ENCODE measurements at regions not wholly inside any gene's neighbourhood (a gene's known extent, or its start where the extent isn't known, plus 50 kb on each side); places are given as distances from the start of the nearest gene placed in this dataset.

- no peak for DNase-seq (ENCODE audit: low spot score)
- no peaks in the 10 kb centered on the region for H3K4me1 Mint-ChIP-seq
- no peak for ATAC-seq
- peaks cover 65% of the 10 kb centered on the region for H3K9me3 Mint-ChIP-seq
- no peak overlapping the region for H3K27ac Mint-ChIP-seq
- ChIA-PET POLR2A (no interaction called here), CTCF (no interaction called here)
- peaks cover 5% of the 10 kb centered on the region; the same call in 1 of the 2 replicates for H3K27me3 Mint-ChIP-seq (ENCODE audit: low read depth)
- H3K36me3 Mint-ChIP-seq: peaks cover 54% of the 10 kb centered on the region
- H3K4me3 Mint-ChIP-seq: no peak overlapping the region
- TF ChIP-seq ZNF396 (CRISPR knock-in tag; IDR thresholded peaks at IDR 0.05; ENCODE audit: borderline replicate concordance) (no peak), ESRRA (CRISPR knock-in tag; IDR thresholded peaks at IDR 0.05; ENCODE audit: borderline replicate concordance) (no peak), RELA (CRISPR knock-in tag; IDR thresholded peaks at IDR 0.05; ENCODE audit: borderline replicate concordance) (no peak), HMGXB4 (CRISPR knock-in tag; IDR thresholded peaks at IDR 0.05) (no peak), ZMAT4 (CRISPR knock-in tag; IDR thresholded peaks at IDR 0.05) (no peak), NR1H2 (CRISPR knock-in tag; IDR thresholded peaks at IDR 0.05) (no peak), ATF1 (CRISPR knock-in tag; IDR thresholded peaks at IDR 0.05) (no peak), KAT7 (CRISPR knock-in tag; IDR thresholded peaks at IDR 0.05; ENCODE audit: borderline replicate concordance) (no peak), ZNF423 (CRISPR knock-in tag; IDR thresholded peaks at IDR 0.05) (no peak), ZNF232 (CRISPR knock-in tag; IDR thresholded peaks at IDR 0.05) (no peak), ELF4 (CRISPR knock-in tag; IDR thresholded peaks at IDR 0.05; ENCODE audit: low read depth) (no peak), ERG (CRISPR knock-in tag; IDR thresholded peaks at IDR 0.05) (no peak), SP1 (CRISPR knock-in tag; conservative IDR thresholded peaks at IDR 0.05) (no peak), MLX (CRISPR knock-in tag; IDR thresholded peaks at IDR 0.05) (no peak), TP53 (CRISPR knock-in tag; IDR thresholded peaks at IDR 0.05) (no peak)
These were observed 879.0 kb downstream of the CBLN2 start for GRCh38 chr18:71665131-71665530.

GRCh38 chr18:71643822-71644221 lies 900.3 kb downstream of the CBLN2 start:
- Mint-ChIP-seq H3K4me1 (no peaks in the 10 kb centered on the region), H3K4me3 (no peak overlapping the region), H3K36me3 (peaks cover 59% of the 10 kb centered on the region), H3K9me3 (peaks cover 70% of the 10 kb centered on the region), H3K27ac (no peak overlapping the region), H3K27me3 (ENCODE audit: low read depth) (0 out of 2 replicates have a peak, but pooled peaks cover 7% of the 10 kb centered on the region)
- no peak for TF ChIP-seq E2F5 (CRISPR knock-in tag; IDR thresholded peaks at IDR 0.05)
- TF ChIP-seq IRF1 (CRISPR knock-in tag; IDR thresholded peaks at IDR 0.05): no peak
- TF ChIP-seq ZNF121 (CRISPR knock-in tag; IDR thresholded peaks at IDR 0.05): no peak
- no peak for TF ChIP-seq TCF7 (CRISPR knock-in tag; IDR thresholded peaks at IDR 0.05; ENCODE audit: low read depth)
- POLR2A ChIA-PET: no interaction called here
- CTCF ChIA-PET: no interaction called here
- DNase-seq (ENCODE audit: low spot score) (no peak), ATAC-seq (no peak)
